ENCODE measurements at regions not wholly inside any gene's neighbourhood (a gene's known extent, or its start where the extent isn't known, plus 50 kb on each side); places are given as distances from the start of the nearest gene placed in this dataset.

DNA sequence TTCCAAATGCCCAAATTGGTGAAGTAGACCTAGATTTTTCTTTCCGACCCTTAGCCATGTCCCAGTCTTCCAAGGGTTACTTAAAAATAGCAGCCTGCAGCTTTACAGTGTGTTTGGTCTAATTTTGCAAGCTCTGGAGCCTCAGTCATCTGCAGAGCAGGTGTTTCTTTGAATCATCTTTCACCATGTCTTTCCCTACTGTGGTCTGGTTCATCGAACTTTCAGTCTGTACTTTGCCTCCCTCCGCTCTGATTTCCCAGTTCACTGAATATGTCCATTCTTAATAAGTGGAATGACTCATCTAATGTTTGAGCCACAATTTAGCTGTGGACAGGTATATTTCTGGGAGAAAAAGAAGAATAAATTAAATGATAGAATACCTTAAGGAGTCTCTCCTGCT lies 1060.7 kb downstream of the EFNA5 start:
- Histone ChIP-seq H3K9ac (ENCODE audit: low read depth in 1 of 3, low read length in 3 of 3) (no peak overlapping the region), H3K4me1 (ENCODE audit: control insufficient read depth in 3 of 3, insufficient read depth in 3 of 3, low read length in 3 of 3) (no peaks in the 10 kb centered on the region), H3K36me3 (ENCODE audit: control insufficient read depth in 3 of 3, insufficient read depth in 3 of 3, low read length in 3 of 3) (no peaks in the 10 kb centered on the region), H3K27me3 (ENCODE audit: control insufficient read depth in 3 of 3, insufficient read depth in 3 of 3, low read length in 3 of 3) (no peaks in the 10 kb centered on the region), H3K9me3 (ENCODE audit: control insufficient read depth in 3 of 3, low read length in 3 of 3) (no peaks in the 10 kb centered on the region), H3K4me3 (ENCODE audit: low read length in 3 of 3) (no peak overlapping the region), H3K27ac (ENCODE audit: low read depth, low read length) (no peak overlapping the region)

DNA sequence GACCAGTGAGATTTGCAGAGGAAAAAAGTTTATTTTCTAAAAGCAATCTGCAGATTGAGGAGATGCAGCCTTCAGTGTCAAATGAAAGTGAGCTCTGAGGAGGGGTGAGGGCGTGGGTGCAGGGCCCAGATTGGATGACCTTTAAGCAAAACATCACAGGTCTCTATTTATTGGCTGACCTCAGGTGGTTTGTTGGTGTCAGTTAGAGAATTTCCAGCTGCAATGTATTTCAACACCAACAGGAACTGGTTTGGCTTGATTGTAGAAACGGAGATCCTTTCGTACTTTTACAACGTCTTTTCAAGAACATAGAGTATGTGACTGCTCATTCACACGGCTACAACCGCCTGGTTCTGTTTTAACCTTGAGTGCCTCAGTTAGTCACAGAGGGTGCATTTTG lies 1069.1 kb downstream of the EFNA5 start:
- Histone ChIP-seq H3K9me3 (ENCODE audit: control insufficient read depth in 3 of 3, low read length in 3 of 3) (no peaks in the 10 kb centered on the region), H3K36me3 (ENCODE audit: control insufficient read depth in 3 of 3, insufficient read depth in 3 of 3, low read length in 3 of 3) (no peaks in the 10 kb centered on the region), H3K4me1 (ENCODE audit: control insufficient read depth in 3 of 3, insufficient read depth in 3 of 3, low read length in 3 of 3) (no peaks in the 10 kb centered on the region), H3K9ac (ENCODE audit: low read depth in 1 of 3, low read length in 3 of 3) (no peak overlapping the region), H3K27me3 (ENCODE audit: control insufficient read depth in 3 of 3, insufficient read depth in 3 of 3, low read length in 3 of 3) (no peaks in the 10 kb centered on the region), H3K4me3 (ENCODE audit: low read length in 3 of 3) (no peak overlapping the region), H3K27ac (ENCODE audit: low read depth, low read length) (no peak overlapping the region)

DNA sequence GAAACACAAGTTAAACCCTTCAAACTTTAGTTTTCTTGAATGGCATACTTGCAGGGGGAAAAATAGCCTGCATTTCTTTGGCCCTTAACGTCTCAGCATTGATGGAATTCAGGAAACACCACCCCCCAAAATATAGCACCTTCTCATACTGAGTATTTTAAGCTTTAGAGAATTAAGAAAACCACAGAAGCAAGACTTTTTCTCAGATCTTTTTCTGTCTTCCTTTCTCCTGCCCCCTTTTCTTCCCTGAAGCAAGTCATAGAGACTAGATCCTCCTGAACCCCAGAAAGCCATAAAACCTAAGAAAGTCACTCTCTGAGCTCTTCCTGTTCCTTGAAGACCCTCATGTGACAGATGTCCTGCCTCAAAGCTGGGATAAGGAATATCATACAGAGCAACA lies 1069.9 kb downstream of the EFNA5 start:
- Histone ChIP-seq H3K9ac (ENCODE audit: low read depth in 1 of 3, low read length in 3 of 3) (no peak overlapping the region), H3K36me3 (ENCODE audit: control insufficient read depth in 3 of 3, insufficient read depth in 3 of 3, low read length in 3 of 3) (no peaks in the 10 kb centered on the region), H3K27me3 (ENCODE audit: control insufficient read depth in 3 of 3, insufficient read depth in 3 of 3, low read length in 3 of 3) (no peaks in the 10 kb centered on the region), H3K9me3 (ENCODE audit: control insufficient read depth in 3 of 3, low read length in 3 of 3) (no peaks in the 10 kb centered on the region), H3K4me1 (ENCODE audit: control insufficient read depth in 3 of 3, insufficient read depth in 3 of 3, low read length in 3 of 3) (no peaks in the 10 kb centered on the region), H3K27ac (ENCODE audit: low read depth, low read length) (no peak overlapping the region), H3K4me3 (ENCODE audit: low read length in 3 of 3) (no peak overlapping the region)

DNA sequence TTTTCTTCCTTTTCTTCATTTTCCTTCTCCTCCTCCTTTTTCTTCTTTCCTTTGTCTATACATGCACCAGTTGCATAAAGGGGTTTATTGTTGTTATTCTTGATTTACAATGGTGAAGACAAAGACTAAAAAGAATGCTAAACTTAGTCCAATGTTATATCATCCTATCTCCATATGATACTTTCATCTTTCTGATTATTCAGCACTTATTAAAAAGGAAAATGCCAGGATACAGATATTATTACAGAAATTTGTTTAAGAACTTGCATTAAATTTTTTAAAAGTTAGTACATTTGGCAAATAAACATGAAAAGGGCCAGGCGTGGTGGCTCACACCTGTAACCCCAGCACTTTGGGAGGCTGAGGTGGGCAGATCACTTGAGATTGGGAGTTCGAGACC lies 1074.9 kb downstream of the EFNA5 start:
- Histone ChIP-seq H3K9me3 (ENCODE audit: control insufficient read depth in 3 of 3, low read length in 3 of 3) (peaks cover 0 to 2% (median 0%) of the 10 kb centered on the region in 3 donors), H3K27ac (ENCODE audit: low read depth, low read length) (no peak overlapping the region), H3K36me3 (ENCODE audit: control insufficient read depth in 3 of 3, insufficient read depth in 3 of 3, low read length in 3 of 3) (no peaks in the 10 kb centered on the region), H3K9ac (ENCODE audit: low read depth in 1 of 3, low read length in 3 of 3) (no peak overlapping the region), H3K4me1 (ENCODE audit: control insufficient read depth in 3 of 3, insufficient read depth in 3 of 3, low read length in 3 of 3) (no peaks in the 10 kb centered on the region), H3K4me3 (ENCODE audit: low read length in 3 of 3) (no peak overlapping the region), H3K27me3 (ENCODE audit: control insufficient read depth in 3 of 3, insufficient read depth in 3 of 3, low read length in 3 of 3) (no peaks in the 10 kb centered on the region)

DNA sequence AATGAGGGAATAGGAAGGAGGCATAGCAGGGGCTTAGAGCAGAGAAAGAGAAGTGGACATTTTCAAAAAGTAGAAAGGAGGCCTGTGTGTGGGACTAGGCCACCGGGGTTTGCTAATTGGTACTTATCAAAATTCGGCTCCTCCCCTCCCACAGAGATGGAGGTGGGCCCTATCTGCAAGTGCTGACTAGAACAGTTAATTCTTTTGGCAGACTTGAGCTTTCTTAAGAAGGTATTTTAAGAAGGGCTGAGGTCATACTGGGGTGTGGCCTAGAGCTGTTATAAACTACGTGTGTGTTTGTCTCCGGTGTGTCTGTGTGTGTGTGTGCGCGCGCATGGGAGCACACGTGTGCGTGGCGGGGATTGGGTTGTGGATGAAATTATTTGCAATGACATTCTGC lies 1086.5 kb downstream of the EFNA5 start:
- Histone ChIP-seq H3K9me3 (ENCODE audit: control insufficient read depth in 3 of 3, low read length in 3 of 3) (no peaks in the 10 kb centered on the region), H3K27ac (ENCODE audit: low read depth, low read length) (no peak overlapping the region), H3K4me3 (ENCODE audit: low read length in 3 of 3) (no peak overlapping the region)

DNA sequence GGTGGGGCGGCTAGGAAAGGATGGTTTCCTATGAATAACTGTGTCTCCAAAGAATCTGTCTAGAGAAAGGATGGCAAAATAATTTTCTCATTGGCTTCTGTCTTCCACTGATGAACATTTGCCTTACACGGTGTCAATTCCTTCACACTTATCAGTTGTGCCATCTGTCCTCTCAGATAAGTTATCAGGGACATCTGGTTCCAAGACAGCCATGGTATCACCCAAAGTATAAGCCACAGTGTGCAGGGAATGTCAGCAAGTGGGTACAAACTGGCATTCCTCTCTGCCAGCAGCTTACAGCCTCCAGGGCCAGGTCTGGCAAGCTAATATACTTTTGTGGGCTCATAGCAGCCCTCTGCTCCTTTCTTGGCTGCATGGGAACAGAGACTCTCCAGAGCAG lies 1092.0 kb downstream of the EFNA5 start:
- H3K36me3 ChIP-seq (ENCODE audit: control insufficient read depth in 3 of 3, insufficient read depth in 3 of 3, low read length in 3 of 3): no peaks in the 10 kb centered on the region
- no peaks in the 10 kb centered on the region for H3K27me3 ChIP-seq (ENCODE audit: control insufficient read depth in 3 of 3, insufficient read depth in 3 of 3, low read length in 3 of 3)
- no peak overlapping the region for H3K4me3 ChIP-seq (ENCODE audit: low read length in 3 of 3)
- no peak overlapping the region for H3K27ac ChIP-seq (ENCODE audit: low read depth, low read length)
- H3K9ac ChIP-seq (ENCODE audit: low read depth in 1 of 3, low read length in 3 of 3): no peak overlapping the region
- no peaks in the 10 kb centered on the region for H3K9me3 ChIP-seq (ENCODE audit: control insufficient read depth in 3 of 3, low read length in 3 of 3)
- H3K4me1 ChIP-seq (ENCODE audit: control insufficient read depth in 3 of 3, insufficient read depth in 3 of 3, low read length in 3 of 3): no peaks in the 10 kb centered on the region

More for the DNA sequence above, 1086.5 kb downstream of the EFNA5 start:
- Histone ChIP-seq H3K9ac (ENCODE audit: low read depth in 1 of 3, low read length in 3 of 3) (no peak overlapping the region), H3K27me3 (ENCODE audit: control insufficient read depth in 3 of 3, insufficient read depth in 3 of 3, low read length in 3 of 3) (no peaks in the 10 kb centered on the region), H3K36me3 (ENCODE audit: control insufficient read depth in 3 of 3, insufficient read depth in 3 of 3, low read length in 3 of 3) (no peaks in the 10 kb centered on the region), H3K4me1 (ENCODE audit: control insufficient read depth in 3 of 3, insufficient read depth in 3 of 3, low read length in 3 of 3) (no peaks in the 10 kb centered on the region)

DNA sequence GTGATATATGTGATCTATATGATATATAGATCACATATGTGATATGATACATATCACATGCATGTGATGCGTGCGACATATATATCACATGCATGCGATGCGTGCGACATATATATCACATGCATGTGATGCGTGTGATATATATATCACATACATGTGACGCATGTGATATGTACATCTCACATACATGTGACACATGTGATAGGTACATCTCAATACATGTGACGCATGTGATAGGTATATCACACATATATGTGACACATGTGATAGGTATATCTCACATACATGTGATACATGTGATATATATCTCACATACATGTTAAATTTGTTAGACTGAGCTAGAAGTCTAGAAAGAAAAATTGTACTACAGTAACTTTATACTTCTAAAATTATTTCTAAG lies 1095.9 kb downstream of the EFNA5 start:
- Histone ChIP-seq H3K9ac (ENCODE audit: low read depth in 1 of 3, low read length in 3 of 3) (no peak overlapping the region), H3K4me3 (ENCODE audit: low read length in 3 of 3) (no peak overlapping the region), H3K27ac (ENCODE audit: low read depth, low read length) (no peak overlapping the region), H3K4me1 (ENCODE audit: control insufficient read depth in 3 of 3, insufficient read depth in 3 of 3, low read length in 3 of 3) (no peaks in the 10 kb centered on the region), H3K9me3 (ENCODE audit: control insufficient read depth in 3 of 3, low read length in 3 of 3) (no peaks in the 10 kb centered on the region), H3K27me3 (ENCODE audit: control insufficient read depth in 3 of 3, insufficient read depth in 3 of 3, low read length in 3 of 3) (no peaks in the 10 kb centered on the region), H3K36me3 (ENCODE audit: control insufficient read depth in 3 of 3, insufficient read depth in 3 of 3, low read length in 3 of 3) (no peaks in the 10 kb centered on the region)

DNA sequence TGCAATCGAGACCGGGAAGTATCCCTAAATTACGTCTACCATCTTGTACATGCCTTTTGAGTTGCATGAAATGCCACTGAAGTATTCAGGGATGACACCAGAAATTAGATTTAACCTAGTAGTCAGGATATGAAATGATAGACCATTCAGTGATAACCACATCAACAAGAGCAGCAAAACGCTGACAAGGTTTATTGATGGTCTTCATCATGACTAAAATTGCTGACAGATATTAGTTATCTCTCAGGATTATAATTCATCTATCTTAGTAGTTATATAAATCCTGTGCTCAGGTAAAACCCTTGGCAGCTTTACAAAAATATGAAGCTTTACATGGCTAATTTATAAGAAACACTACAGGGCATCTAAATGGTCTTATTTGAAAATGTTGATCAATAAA lies 1104.7 kb downstream of the EFNA5 start:
- H3K9me3 ChIP-seq (ENCODE audit: control insufficient read depth in 3 of 3, low read length in 3 of 3): no peaks in the 10 kb centered on the region
- no peak overlapping the region for H3K27ac ChIP-seq (ENCODE audit: low read depth, low read length)
- H3K9ac ChIP-seq (ENCODE audit: low read depth in 1 of 3, low read length in 3 of 3): no peak overlapping the region
- no peaks in the 10 kb centered on the region for H3K36me3 ChIP-seq (ENCODE audit: control insufficient read depth in 3 of 3, insufficient read depth in 3 of 3, low read length in 3 of 3)
- no peak overlapping the region for H3K4me3 ChIP-seq (ENCODE audit: low read length in 3 of 3)
- no peaks in the 10 kb centered on the region for H3K4me1 ChIP-seq (ENCODE audit: control insufficient read depth in 3 of 3, insufficient read depth in 3 of 3, low read length in 3 of 3)
- no peaks in the 10 kb centered on the region for H3K27me3 ChIP-seq (ENCODE audit: control insufficient read depth in 3 of 3, insufficient read depth in 3 of 3, low read length in 3 of 3)

DNA sequence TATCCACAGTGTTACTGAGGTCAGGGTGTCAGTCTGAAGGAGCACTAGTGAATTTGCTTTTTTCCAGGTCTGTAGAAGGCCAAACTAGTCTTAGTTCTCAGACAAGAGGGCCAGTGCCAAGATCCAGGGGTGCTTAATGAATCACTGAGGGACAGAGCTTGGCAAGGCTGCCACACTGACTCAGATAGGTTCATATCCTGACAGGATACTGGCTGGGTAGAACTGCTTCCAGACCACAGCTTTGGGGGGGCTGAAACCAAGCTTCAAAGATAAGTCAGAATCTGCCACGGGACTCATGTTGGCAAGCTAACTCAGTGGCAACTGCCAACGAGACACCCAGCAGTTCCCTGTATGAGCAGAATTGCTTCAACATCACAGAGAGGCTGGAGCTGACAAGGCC lies 1125.4 kb downstream of the EFNA5 start:
- Histone ChIP-seq H3K27ac (ENCODE audit: low read depth, low read length) (no peak overlapping the region), H3K9me3 (ENCODE audit: control insufficient read depth in 3 of 3, low read length in 3 of 3) (peaks cover 10 to 11% (median 10%) of the 10 kb centered on the region in 3 donors), H3K27me3 (ENCODE audit: control insufficient read depth in 3 of 3, insufficient read depth in 3 of 3, low read length in 3 of 3) (no peaks in the 10 kb centered on the region), H3K9ac (ENCODE audit: low read depth in 1 of 3, low read length in 3 of 3) (no peak overlapping the region), H3K4me1 (ENCODE audit: control insufficient read depth in 3 of 3, insufficient read depth in 3 of 3, low read length in 3 of 3) (no peaks in the 10 kb centered on the region), H3K36me3 (ENCODE audit: control insufficient read depth in 3 of 3, insufficient read depth in 3 of 3, low read length in 3 of 3) (no peaks in the 10 kb centered on the region), H3K4me3 (ENCODE audit: low read length in 3 of 3) (no peak overlapping the region)

DNA sequence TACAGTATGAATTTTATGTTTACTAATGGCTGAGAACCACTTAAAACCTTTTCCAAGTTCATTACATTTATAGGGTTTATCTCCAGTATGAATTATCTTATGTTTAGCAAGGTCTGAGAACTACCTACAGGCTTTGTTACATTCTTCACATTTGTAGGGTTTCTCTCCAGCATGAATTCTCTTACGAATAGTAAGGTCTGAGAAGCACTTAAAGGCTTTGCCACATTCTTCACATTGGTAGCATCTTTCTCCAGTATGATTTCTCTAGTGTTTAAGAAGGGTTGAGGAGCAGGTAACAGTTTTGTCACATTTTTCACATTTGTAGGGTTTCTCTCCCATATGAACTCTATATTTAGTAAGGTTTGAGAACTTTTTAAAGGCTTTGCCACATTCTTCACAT lies 1127.4 kb downstream of the EFNA5 start:
- Histone ChIP-seq H3K27ac (ENCODE audit: low read depth, low read length) (no peak overlapping the region), H3K4me3 (ENCODE audit: low read length in 3 of 3) (no peak overlapping the region), H3K9ac (ENCODE audit: low read depth in 1 of 3, low read length in 3 of 3) (no peak overlapping the region), H3K27me3 (ENCODE audit: control insufficient read depth in 3 of 3, insufficient read depth in 3 of 3, low read length in 3 of 3) (no peaks in the 10 kb centered on the region), H3K4me1 (ENCODE audit: control insufficient read depth in 3 of 3, insufficient read depth in 3 of 3, low read length in 3 of 3) (no peaks in the 10 kb centered on the region), H3K9me3 (ENCODE audit: control insufficient read depth in 3 of 3, low read length in 3 of 3) (peaks cover 10 to 11% (median 10%) of the 10 kb centered on the region in 3 donors), H3K36me3 (ENCODE audit: control insufficient read depth in 3 of 3, insufficient read depth in 3 of 3, low read length in 3 of 3) (no peaks in the 10 kb centered on the region)

DNA sequence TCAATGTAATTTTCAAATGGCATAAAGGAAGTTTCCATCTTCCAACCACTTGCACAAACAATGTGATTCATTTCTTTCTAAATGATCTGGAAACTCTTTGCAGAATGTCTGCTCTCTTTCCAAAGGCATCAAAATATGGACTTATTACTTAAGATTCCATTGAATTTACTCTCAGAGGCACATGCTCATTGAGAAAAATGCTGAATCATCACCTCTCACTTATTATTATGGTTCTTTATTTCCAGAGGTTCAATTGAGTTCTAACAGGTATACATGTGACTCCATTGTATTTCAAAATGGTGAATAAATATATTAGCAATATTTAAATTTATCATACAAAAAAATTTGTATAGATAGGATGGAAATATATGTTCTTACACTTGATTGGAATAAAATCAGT lies 1140.6 kb downstream of the EFNA5 start:
- Histone ChIP-seq H3K27ac (ENCODE audit: low read depth, low read length) (no peak overlapping the region), H3K27me3 (ENCODE audit: control insufficient read depth in 3 of 3, insufficient read depth in 3 of 3, low read length in 3 of 3) (no peaks in the 10 kb centered on the region), H3K4me3 (ENCODE audit: low read length in 3 of 3) (no peak overlapping the region), H3K4me1 (ENCODE audit: control insufficient read depth in 3 of 3, insufficient read depth in 3 of 3, low read length in 3 of 3) (no peaks in the 10 kb centered on the region), H3K36me3 (ENCODE audit: control insufficient read depth in 3 of 3, insufficient read depth in 3 of 3, low read length in 3 of 3) (no peaks in the 10 kb centered on the region), H3K9me3 (ENCODE audit: control insufficient read depth in 3 of 3, low read length in 3 of 3) (no peaks in the 10 kb centered on the region), H3K9ac (ENCODE audit: low read depth in 1 of 3, low read length in 3 of 3) (no peak overlapping the region)
